Memory B cell (primary cell): ENCODE measurements at regions not wholly inside any gene's neighbourhood (a gene's known extent, or its start where the extent isn't known, plus 50 kb on each side); places are given as distances from the start of the nearest gene placed in this dataset.

Experiments
- ATAC-seq: fragments of 150-1000 bp; cut with Tn5 transposase; 2 replicates; pipeline ENCODE4 v1.10.0; 2021; ENCODE audit warnings: low read depth, mild to moderate bottlenecking, moderate library complexity
- DNase-seq, 2 donors: peaks; one replicate each; pipeline ENCODE4 v3.0.0; 2022; ENCODE audit warnings: low spot score in 2 of 2
- H3K27ac Mint-ChIP-seq: one replicate; pipeline ENCODE4 v1.8.0; 2022; ENCODE audit warnings: mild to moderate bottlenecking, moderate library complexity, mixed read lengths
- H3K27me3 Mint-ChIP-seq: one replicate; pipeline ENCODE4 v1.8.0; 2022; ENCODE audit warnings: mixed read lengths
- H3K36me3 Mint-ChIP-seq: one replicate; pipeline ENCODE4 v1.8.0; 2022; ENCODE audit warnings: mild to moderate bottlenecking, mixed read lengths
- H3K4me1 Mint-ChIP-seq: one replicate; pipeline ENCODE4 v1.8.0; 2022; ENCODE audit warnings: mixed read lengths
- H3K4me3 Mint-ChIP-seq: one replicate; pipeline ENCODE4 v1.8.0; 2022; ENCODE audit warnings: mild to moderate bottlenecking, moderate library complexity, mixed read lengths
- H3K9me3 Mint-ChIP-seq: one replicate; pipeline ENCODE4 v1.8.0; 2022; ENCODE audit warnings: mixed read lengths

GRCh38 chr6:96276305-96276704 lies 245.3 kb upstream of the UFL1 start:
- H3K27ac Mint-ChIP-seq, result no peak overlapping the region
- H3K36me3 Mint-ChIP-seq, result no peaks in the 10 kb centered on the region
- H3K4me3 Mint-ChIP-seq, result no peak overlapping the region
- H3K4me1 Mint-ChIP-seq, result no peaks in the 10 kb centered on the region
- H3K9me3 Mint-ChIP-seq, result peaks cover 11% of the 10 kb centered on the region
- DNase-seq (no peak), ATAC-seq (no peak)
- H3K27me3 Mint-ChIP-seq, result no peaks in the 10 kb centered on the region

- ATAC-seq (no peak), DNase-seq (no peak)
- Mint-ChIP-seq H3K27ac (no peak overlapping the region), H3K9me3 (peaks cover 10% of the 10 kb centered on the region), H3K4me3 (no peak overlapping the region), H3K36me3 (no peaks in the 10 kb centered on the region), H3K27me3 (no peaks in the 10 kb centered on the region), H3K4me1 (no peaks in the 10 kb centered on the region)
These were observed 244.8 kb upstream of the UFL1 start for GRCh38 chr6:96276856-96277255.

GRCh38 chr6:96279084-96279483 lies 242.5 kb upstream of the UFL1 start:
- peaks cover 5% of the 10 kb centered on the region for H3K9me3 Mint-ChIP-seq
- no peak for DNase-seq
- H3K36me3 Mint-ChIP-seq, result no peaks in the 10 kb centered on the region
- ATAC-seq, result no peak
- no peaks in the 10 kb centered on the region for H3K4me1 Mint-ChIP-seq
- H3K27me3 Mint-ChIP-seq, result no peaks in the 10 kb centered on the region
- H3K4me3 Mint-ChIP-seq, result no peak overlapping the region
- no peak overlapping the region for H3K27ac Mint-ChIP-seq

- Mint-ChIP-seq H3K4me1 (no peaks in the 10 kb centered on the region), H3K4me3 (no peak overlapping the region), H3K27me3 (no peaks in the 10 kb centered on the region), H3K36me3 (no peaks in the 10 kb centered on the region), H3K9me3 (peaks cover 1% of the 10 kb centered on the region), H3K27ac (no peak overlapping the region)
- ATAC-seq (no peak), DNase-seq (no peak)
These were observed 235.1 kb upstream of the UFL1 start for GRCh38 chr6:96286503-96286902.

- DNase-seq (no peak), ATAC-seq (no peak)
- Mint-ChIP-seq H3K4me1 (no peaks in the 10 kb centered on the region), H3K4me3 (no peak overlapping the region), H3K36me3 (no peaks in the 10 kb centered on the region), H3K27me3 (no peaks in the 10 kb centered on the region), H3K9me3 (peaks cover 4% of the 10 kb centered on the region), H3K27ac (no peak overlapping the region)
These were observed 222.1 kb upstream of the UFL1 start for GRCh38 chr6:96299525-96299924.

- DNase-seq, result no peak
- Mint-ChIP-seq H3K36me3 (no peaks in the 10 kb centered on the region), H3K27ac (no peak overlapping the region), H3K4me3 (no peak overlapping the region), H3K27me3 (no peaks in the 10 kb centered on the region), H3K9me3 (peaks cover 4% of the 10 kb centered on the region), H3K4me1 (no peaks in the 10 kb centered on the region)
- ATAC-seq, result no peak
These were observed 220.6 kb upstream of the UFL1 start for GRCh38 chr6:96301023-96301422.

GRCh38 chr6:96301781-96302180 lies 219.8 kb upstream of the UFL1 start:
- no peaks in the 10 kb centered on the region for H3K27me3 Mint-ChIP-seq
- no peaks in the 10 kb centered on the region for H3K36me3 Mint-ChIP-seq
- no peak for DNase-seq
- no peak overlapping the region for H3K4me3 Mint-ChIP-seq
- no peak overlapping the region for H3K27ac Mint-ChIP-seq
- no peaks in the 10 kb centered on the region for H3K4me1 Mint-ChIP-seq
- ATAC-seq, result no peak
- peaks cover 2% of the 10 kb centered on the region for H3K9me3 Mint-ChIP-seq

- no peak for DNase-seq
- H3K9me3 Mint-ChIP-seq, result peaks cover 1% of the 10 kb centered on the region
- no peaks in the 10 kb centered on the region for H3K27me3 Mint-ChIP-seq
- ATAC-seq, result no peak
- H3K27ac Mint-ChIP-seq, result no peak overlapping the region
- no peak overlapping the region for H3K4me3 Mint-ChIP-seq
- H3K4me1 Mint-ChIP-seq, result no peaks in the 10 kb centered on the region
- H3K36me3 Mint-ChIP-seq, result no peaks in the 10 kb centered on the region
These were observed 218.6 kb upstream of the UFL1 start for GRCh38 chr6:96302991-96303390.

- Mint-ChIP-seq H3K9me3 (peaks cover 1% of the 10 kb centered on the region), H3K4me1 (no peaks in the 10 kb centered on the region), H3K36me3 (no peaks in the 10 kb centered on the region), H3K4me3 (no peak overlapping the region), H3K27me3 (no peaks in the 10 kb centered on the region), H3K27ac (no peak overlapping the region)
- no peak for ATAC-seq
- no peak for DNase-seq
These were observed 216.6 kb upstream of the UFL1 start for GRCh38 chr6:96304997-96305396.

GRCh38 chr6:96330884-96331283 lies 190.7 kb upstream of the UFL1 start:
- H3K27ac Mint-ChIP-seq, result no peak overlapping the region
- no peaks in the 10 kb centered on the region for H3K27me3 Mint-ChIP-seq
- no peaks in the 10 kb centered on the region for H3K4me1 Mint-ChIP-seq
- ATAC-seq (no peak), DNase-seq (no peak)
- H3K4me3 Mint-ChIP-seq, result no peak overlapping the region
- peaks cover 4% of the 10 kb centered on the region for H3K9me3 Mint-ChIP-seq
- H3K36me3 Mint-ChIP-seq, result no peaks in the 10 kb centered on the region

- Mint-ChIP-seq H3K27ac (no peak overlapping the region), H3K4me1 (no peaks in the 10 kb centered on the region), H3K9me3 (peaks cover 9% of the 10 kb centered on the region), H3K36me3 (peaks cover 2% of the 10 kb centered on the region), H3K27me3 (no peaks in the 10 kb centered on the region), H3K4me3 (no peak overlapping the region)
- ATAC-seq (no peak), DNase-seq (no peak)
These were observed 181.4 kb upstream of the UFL1 start for GRCh38 chr6:96340164-96340563.

- Mint-ChIP-seq H3K36me3 (peaks cover 2% of the 10 kb centered on the region), H3K27ac (no peak overlapping the region), H3K27me3 (no peaks in the 10 kb centered on the region), H3K9me3 (peaks cover 7% of the 10 kb centered on the region), H3K4me3 (no peak overlapping the region), H3K4me1 (no peaks in the 10 kb centered on the region)
- no peak for DNase-seq
- ATAC-seq, result no peak
These were observed 176.1 kb upstream of the UFL1 start for GRCh38 chr6:96345501-96345900.

GRCh38 chr6:96381246-96381645 lies 140.4 kb upstream of the UFL1 start:
- no peaks in the 10 kb centered on the region for H3K27me3 Mint-ChIP-seq
- ATAC-seq (no peak), DNase-seq (no peak)
- H3K27ac Mint-ChIP-seq, result no peak overlapping the region
- no peaks in the 10 kb centered on the region for H3K36me3 Mint-ChIP-seq
- H3K4me3 Mint-ChIP-seq, result no peak overlapping the region
- no peaks in the 10 kb centered on the region for H3K4me1 Mint-ChIP-seq
- H3K9me3 Mint-ChIP-seq, result no peaks in the 10 kb centered on the region

- Mint-ChIP-seq H3K27ac (no peak overlapping the region), H3K4me3 (no peak overlapping the region), H3K4me1 (peaks cover 3% of the 10 kb centered on the region), H3K27me3 (peaks cover 1% of the 10 kb centered on the region), H3K9me3 (no peaks in the 10 kb centered on the region), H3K36me3 (no peaks in the 10 kb centered on the region)
- DNase-seq (no peak), ATAC-seq (no peak)
These were observed 129.7 kb upstream of the UFL1 start for GRCh38 chr6:96391776-96392360.

GRCh38 chr6:96394727-96395126 lies 126.9 kb upstream of the UFL1 start:
- H3K27ac Mint-ChIP-seq, result no peak overlapping the region
- DNase-seq, result no peak
- H3K36me3 Mint-ChIP-seq, result no peaks in the 10 kb centered on the region
- ATAC-seq, result no peak
- no peaks in the 10 kb centered on the region for H3K9me3 Mint-ChIP-seq
- peaks cover 1% of the 10 kb centered on the region for H3K27me3 Mint-ChIP-seq
- H3K4me1 Mint-ChIP-seq, result peaks cover 3% of the 10 kb centered on the region
- no peak overlapping the region for H3K4me3 Mint-ChIP-seq
